GM12874 (cell line): ENCODE measurements at regions not wholly inside any gene's neighbourhood (a gene's known extent, or its start where the extent isn't known, plus 50 kb on each side); places are given as distances from the start of the nearest gene placed in this dataset.

Source experiments
- CTCF ChIP-seq: IDR thresholded peaks from 2 replicates; pipeline ENCODE4 v1.5.1; 2011; ENCODE audit warnings: low read depth, mild to moderate bottlenecking, control low read depth, low read length, moderate library complexity; ENCODE audit not compliant: insufficient read depth

GRCh38 chr1:55792870-55793269, 577.7 kb upstream of the USP24 start:
- TF ChIP-seq CTCF = no peak

GRCh38 chr1:55789466-55789865, 574.3 kb upstream of the USP24 start:
- no peak for TF ChIP-seq CTCF

GRCh38 chr1:55786396-55786795, 571.2 kb upstream of the USP24 start:
- no peak for TF ChIP-seq CTCF

GRCh38 chr1:55781944-55782482, 566.8 kb upstream of the USP24 start:
- TF ChIP-seq CTCF = no peak

GRCh38 chr1:55781003-55781402, 565.8 kb upstream of the USP24 start:
- TF ChIP-seq CTCF = no peak

- no peak for TF ChIP-seq CTCF
These were observed 562.4 kb upstream of the USP24 start for GRCh38 chr1:55777545-55777944.

- no peak for TF ChIP-seq CTCF
These were observed 559.8 kb upstream of the USP24 start for GRCh38 chr1:55775007-55775406.

GRCh38 chr1:55774446-55774845, 559.3 kb upstream of the USP24 start:
- TF ChIP-seq CTCF = no peak
